ENCODE measurements at regions not wholly inside any gene's neighbourhood (a gene's known extent, or its start where the extent isn't known, plus 50 kb on each side); places are given as distances from the start of the nearest gene placed in this dataset.

- no peak for TF ChIP-seq GTF2F1 (IDR thresholded peaks at IDR 0.05; ENCODE audit: borderline replicate concordance, low read depth, low read length)
Measured at GRCh38 chr4:122007016-122007415, 55.2 kb upstream of the TRPC3 start (continued).

Measured in H1 (cell line).